Kidney (tissue), 13 donors: ENCODE measurements at regions not wholly inside any gene's neighbourhood (a gene's known extent, or its start where the extent isn't known, plus 50 kb on each side); places are given as distances from the start of the nearest gene placed in this dataset.
"Not testable (repeated sequence)": the region's sequence is repeated elsewhere in the genome, so short reads cannot be mapped to it uniquely, and the experiment has no call there.

ENCODE experiments used
- DNase-seq, 5 donors: peaks; one replicate each; pipeline ENCODE4 v3.0.0-alpha.2; 2013 to 2020
- FAIRE-seq: peaks from 2 replicates; lab custom pipeline; 2012; peaks lifted over from hg19 to GRCh38; lab: Jason Lieb, UNC
- H3K27ac ChIP-seq, 2 donors: one replicate each; pipeline ENCODE4 v1.7.0; 2013; ENCODE audit warnings: low read depth in 2 of 2, low read length in 2 of 2, inconsistent platforms in 1 of 2
- H3K27me3 ChIP-seq: one replicate; pipeline ENCODE4 v1.7.1; 2013; ENCODE audit warnings: low read length, inconsistent platforms; ENCODE audit not compliant: control insufficient read depth, insufficient read depth
- H3K36me3 ChIP-seq, 3 donors: one replicate each; pipeline versions ENCODE4 v1.7.0 to v1.7.1; 2013; ENCODE audit warnings: low read length in 3 of 3, control low read depth in 1 of 3, inconsistent platforms in 1 of 3; ENCODE audit not compliant: insufficient read depth in 3 of 3, control insufficient read depth in 2 of 3
- H3K4me1 ChIP-seq, 3 donors: one replicate each; pipeline versions ENCODE4 v1.7.0 to v1.7.1; 2013; ENCODE audit warnings: low read length in 3 of 3, inconsistent platforms in 1 of 3, low read depth in 1 of 3; ENCODE audit not compliant: control insufficient read depth in 2 of 3, insufficient read depth in 2 of 3
- H3K4me3 ChIP-seq, 3 donors: one replicate each; pipeline versions ENCODE4 v1.7.0 to v1.8.1; 2013; ENCODE audit warnings: low read length in 3 of 3, control low read depth in 1 of 3, inconsistent platforms in 1 of 3
- H3K9ac ChIP-seq, 3 donors: one replicate each; pipeline versions ENCODE4 v1.7.0 to v1.7.1; 2013; ENCODE audit warnings: low read length in 3 of 3, control low read depth in 1 of 3, inconsistent platforms in 1 of 3
- H3K9me3 ChIP-seq, 3 donors: one replicate each; pipeline versions ENCODE4 v1.7.0 to v1.7.1; 2013; ENCODE audit warnings: low read length in 3 of 3, control low read depth in 1 of 3, inconsistent platforms in 1 of 3; ENCODE audit not compliant: control insufficient read depth in 2 of 3, insufficient read depth in 1 of 3
- CTCF ChIP-seq: IDR thresholded peaks from 3 replicates; pipeline ENCODE4 v1.5.1; 2012; ENCODE audit warnings: mild to moderate bottlenecking, moderate library complexity, borderline replicate concordance; ENCODE audit not compliant: insufficient read depth; ENCODE audit errors: extremely low read depth
- intact Hi-C: fragments of 100-400 bp; cut with DNase I; formaldehyde crosslinking; loops from one replicate; pipeline ENCODE4 v1.11.1; 2022
- donor health status: control.
- donor health status: control.
- donor health status: control.
- donor health status: control.
- donor health status: control.
- donor health status: DM: yes; HTN: yes; CAD: no.
- donor health status: Normal renal cell carcinoma (clear cell type).

- DNase-seq (no peak), FAIRE-seq (no peak)
- Histone ChIP-seq H3K27ac (no peak overlapping the region), H3K9ac (no peak overlapping the region), H3K4me3 (no peak overlapping the region), H3K9me3 (no peaks in the 10 kb centered on the region), H3K4me1 (no peaks in the 10 kb centered on the region), H3K36me3 (no peaks in the 10 kb centered on the region), H3K27me3 (no peaks in the 10 kb centered on the region)
- intact Hi-C loops, result no loop called here
- no peak for TF ChIP-seq CTCF
Measured at GRCh38 chrX:144040793-144041192, 156.9 kb downstream of the UBE2NL start.

GRCh38 chrX:144042271-144042670 is 158.4 kb downstream of the UBE2NL start:
- Histone ChIP-seq H3K9me3 (no peaks in the 10 kb centered on the region), H3K27ac (no peak overlapping the region), H3K4me3 (no peak overlapping the region), H3K27me3 (no peaks in the 10 kb centered on the region), H3K9ac (no peak overlapping the region), H3K4me1 (no peaks in the 10 kb centered on the region), H3K36me3 (no peaks in the 10 kb centered on the region)
- TF ChIP-seq CTCF, result no peak
- intact Hi-C loops, result no loop called here
- DNase-seq, result no peak
- FAIRE-seq, result no peak

GRCh38 chrX:144075432-144075831 is 191.6 kb downstream of the UBE2NL start:
- Histone ChIP-seq H3K27ac (no peak overlapping the region), H3K4me3 (no peak overlapping the region), H3K9ac (no peak overlapping the region), H3K27me3 (no peaks in the 10 kb centered on the region), H3K9me3 (no peaks in the 10 kb centered on the region), H3K4me1 (no peaks in the 10 kb centered on the region), H3K36me3 (no peaks in the 10 kb centered on the region)
- DNase-seq, result no peak
- TF ChIP-seq CTCF, result no peak
- intact Hi-C loops, result no loop called here
- FAIRE-seq, result no peak

GRCh38 chrX:144082237-144082636 is 198.4 kb downstream of the UBE2NL start:
- FAIRE-seq, H3K27ac ChIP-seq, H3K36me3 ChIP-seq, H3K4me1 ChIP-seq, DNase-seq, H3K27me3 ChIP-seq, intact Hi-C loops, H3K9ac ChIP-seq, H3K4me3 ChIP-seq, H3K9me3 ChIP-seq: not testable (repeated sequence)

GRCh38 chrX:144089674-144090073 is 205.8 kb downstream of the UBE2NL start:
- intact Hi-C loops, H3K27ac ChIP-seq, H3K4me1 ChIP-seq, FAIRE-seq, H3K9ac ChIP-seq, H3K36me3 ChIP-seq, H3K27me3 ChIP-seq, H3K9me3 ChIP-seq, DNase-seq, H3K4me3 ChIP-seq: not testable (repeated sequence)

GRCh38 chrX:144092116-144092515 is 208.2 kb downstream of the UBE2NL start:
- H3K27ac ChIP-seq, intact Hi-C loops, FAIRE-seq, H3K4me3 ChIP-seq, H3K9me3 ChIP-seq, DNase-seq, H3K36me3 ChIP-seq, H3K4me1 ChIP-seq, H3K27me3 ChIP-seq, H3K9ac ChIP-seq: not testable (repeated sequence)
